ENCODE measurements at regions not wholly inside any gene's neighbourhood (a gene's known extent, or its start where the extent isn't known, plus 50 kb on each side); places are given as distances from the start of the nearest gene placed in this dataset.

- H3K9ac ChIP-seq (ENCODE audit: insufficient read depth in 1 of 2, low read depth in 2 of 2, low read length in 2 of 2): no peak overlapping the region
- in situ Hi-C loops (cut with MboI): no loop called here
- no peak overlapping the region for H2AFZ ChIP-seq (ENCODE audit: low read depth, low read length)
- ATAC-seq (no peak), DNase-seq (ENCODE audit: extremely low read depth in 1 of 4, low spot score in 3 of 4) (no peak), FAIRE-seq (no peak)
- no peaks in the 10 kb centered on the region for H3K4me1 ChIP-seq (replicated peaks in 1 of 2; ENCODE audit: control insufficient read depth in 2 of 2, insufficient read depth in 2 of 2, low read length in 2 of 2)
- TF ChIP-seq CBX3 (IDR thresholded peaks at IDR 0.05; ENCODE audit: borderline replicate concordance in 1 of 2, low read length in 2 of 2): no peak
- no peak for TF ChIP-seq FOSL1 (tag; conservative IDR thresholded peaks at IDR 0.05)
- no peak for TF ChIP-seq ZNF134 (CRISPR knock-in tag; conservative IDR thresholded peaks at IDR 0.05)
- H3K36me3 ChIP-seq (ENCODE audit: control insufficient read depth, insufficient read depth, low read length): no peaks in the 10 kb centered on the region
- no peaks in the 10 kb centered on the region for H3K79me2 ChIP-seq (ENCODE audit: control insufficient read depth, insufficient read depth, low read length)
- no peaks in the 10 kb centered on the region for H3K9me3 ChIP-seq (replicated peaks; ENCODE audit: control insufficient read depth, insufficient read depth, low read depth, low read length)
- H3K4me3 ChIP-seq: no peak overlapping the region
- H3K4me2 ChIP-seq (ENCODE audit: insufficient read depth, low read length): no peak overlapping the region
- H4K20me1 ChIP-seq (replicated peaks; ENCODE audit: control insufficient read depth, insufficient read depth, low read length): no peaks in the 10 kb centered on the region
- H3K27ac ChIP-seq (ENCODE audit: extremely low read depth, low read depth, low read length): no peak overlapping the region
- intact Hi-C loops (cut with micrococcal nuclease): no loop called here
- 0% methylated on average over 3 of the region's 3 CpGs for WGBS (ENCODE audit: insufficient coverage, low coverage, missing lambda C conversion rate)
- ChIA-PET CTCF (ENCODE audit: low intra/inter-chr PET ratio) (no interaction called here), POLR2A (no interaction called here)
- H3K27me3 ChIP-seq (ENCODE audit: control insufficient read depth in 2 of 2, insufficient read depth in 2 of 2, low read length in 2 of 2): peaks cover 4 to 24% of the 10 kb centered on the region in 2 experiments; a peak in 3 of 5 replicates
- BruUV-seq (replicated peaks): no TSS peak
- H3K9me1 ChIP-seq (ENCODE audit: control insufficient read depth, insufficient read depth, low read length): no peaks in the 10 kb centered on the region
Measured at GRCh38 chr17:65457183-65457582, 104.3 kb downstream of the AXIN2 start.

- H3K27me3 ChIP-seq (ENCODE audit: control insufficient read depth in 2 of 2, insufficient read depth in 2 of 2, low read length in 2 of 2): peaks cover 4 to 24% of the 10 kb centered on the region in 2 experiments; a peak in 3 of 5 replicates
- H3K9me3 ChIP-seq (replicated peaks; ENCODE audit: control insufficient read depth, insufficient read depth, low read depth, low read length): no peaks in the 10 kb centered on the region
- no TSS peak for BruUV-seq (replicated peaks)
- intact Hi-C loops (cut with micrococcal nuclease): no loop called here
- 12% methylated on average over 7 of the region's 7 CpGs for WGBS (ENCODE audit: insufficient coverage, low coverage, missing lambda C conversion rate)
- ChIA-PET POLR2A (no interaction called here), CTCF (ENCODE audit: low intra/inter-chr PET ratio) (no interaction called here)
- no peak overlapping the region for H3K27ac ChIP-seq (ENCODE audit: extremely low read depth, low read depth, low read length)
- DNase-seq (ENCODE audit: extremely low read depth in 1 of 4, low spot score in 3 of 4): no peak
- H3K79me2 ChIP-seq (ENCODE audit: control insufficient read depth, insufficient read depth, low read length): no peaks in the 10 kb centered on the region
- H3K9me1 ChIP-seq (ENCODE audit: control insufficient read depth, insufficient read depth, low read length): no peaks in the 10 kb centered on the region
- H3K4me2 ChIP-seq (ENCODE audit: insufficient read depth, low read length): no peak overlapping the region
- H3K4me1 ChIP-seq (replicated peaks in 1 of 2; ENCODE audit: control insufficient read depth in 2 of 2, insufficient read depth in 2 of 2, low read length in 2 of 2): no peaks in the 10 kb centered on the region
- H4K20me1 ChIP-seq (replicated peaks; ENCODE audit: control insufficient read depth, insufficient read depth, low read length): no peaks in the 10 kb centered on the region
- H2AFZ ChIP-seq (ENCODE audit: low read depth, low read length): no peak overlapping the region
- H3K9ac ChIP-seq (ENCODE audit: insufficient read depth in 1 of 2, low read depth in 2 of 2, low read length in 2 of 2): no peak overlapping the region
- no peak for ATAC-seq
- FAIRE-seq: no peak
- in situ Hi-C loops (cut with MboI): no loop called here
- H3K4me3 ChIP-seq: no peak overlapping the region
- H3K36me3 ChIP-seq (ENCODE audit: control insufficient read depth, insufficient read depth, low read length): no peaks in the 10 kb centered on the region
- no peak for TF ChIP-seq FOXO4 (CRISPR knock-in tag; IDR thresholded peaks at IDR 0.05)
- no peak for TF ChIP-seq ZNF253 (CRISPR knock-in tag; conservative IDR thresholded peaks at IDR 0.05)
- TF ChIP-seq HNRNPH1 (optimal IDR thresholded peaks at IDR 0.05; ENCODE audit: low read depth, low read length): no peak
- TF ChIP-seq HOXB6 (CRISPR knock-in tag; IDR thresholded peaks at IDR 0.05; ENCODE audit: borderline replicate concordance): no peak
- TF ChIP-seq UBTF (IDR thresholded peaks at IDR 0.05; ENCODE audit: borderline replicate concordance in 1 of 2, low read depth in 2 of 2, low read length in 2 of 2): no peak
- no peak for TF ChIP-seq ZNF668 (CRISPR knock-in tag; IDR thresholded peaks at IDR 0.05)
Measured at GRCh38 chr17:65456368-65457151, 104.9 kb downstream of the AXIN2 start.
